ENCODE measurements at regions not wholly inside any gene's neighbourhood (a gene's known extent, or its start where the extent isn't known, plus 50 kb on each side); places are given as distances from the start of the nearest gene placed in this dataset.

DNA sequence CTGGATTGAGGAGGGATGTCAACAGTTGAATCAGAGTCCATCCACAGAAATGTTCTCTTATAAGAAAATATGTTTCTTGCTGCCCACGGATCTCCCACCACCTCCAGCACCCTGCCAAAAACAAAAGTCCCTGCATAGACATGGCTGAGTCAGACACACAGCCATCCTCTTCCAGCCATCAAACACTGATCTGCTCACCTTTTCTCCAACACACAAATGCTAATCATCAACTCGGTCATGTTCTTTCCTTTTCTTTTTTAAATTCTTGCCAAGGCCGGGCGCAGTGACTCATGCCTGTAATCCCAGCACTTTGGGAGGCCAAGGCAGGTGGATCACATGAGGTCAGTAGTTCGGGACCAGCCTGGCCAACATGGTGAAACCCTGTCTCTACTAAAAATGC, 110.7 kb upstream of the IL12A start:
- no peak overlapping the region for H3K4me3 ChIP-seq
- no peak for ATAC-seq
- H3K27me3 ChIP-seq (ENCODE audit: low read depth): no peaks in the 10 kb centered on the region
- peaks cover 32% of the 10 kb centered on the region for H3K4me1 ChIP-seq
- intact Hi-C loops (cut with DNase I): no loop called here
- no peaks in the 10 kb centered on the region for H3K36me3 ChIP-seq
- no peak overlapping the region for H3K27ac ChIP-seq
- H3K9me3 ChIP-seq: no peaks in the 10 kb centered on the region
- TF ChIP-seq CTCF (IDR thresholded peaks at IDR 0.05): no peak
- no peak for DNase-seq

DNA sequence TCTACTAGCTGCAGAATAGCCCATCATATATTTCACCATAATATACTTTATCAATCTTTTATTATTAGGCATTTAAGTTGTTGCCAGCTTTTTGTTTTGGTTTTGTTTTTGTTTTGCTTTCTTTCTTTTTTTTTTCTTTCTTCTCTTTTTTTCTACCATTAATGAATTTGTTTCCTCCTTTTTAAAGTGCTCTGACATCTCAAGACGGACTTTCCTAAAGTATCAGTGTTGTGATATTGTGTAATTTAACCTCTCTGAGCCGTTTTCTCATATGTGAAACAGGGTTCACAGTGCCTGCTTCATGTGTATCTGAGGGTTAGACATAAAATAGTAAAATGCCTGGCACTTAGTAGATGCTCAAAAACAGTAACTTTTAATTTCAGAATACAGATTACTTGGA, 109.5 kb upstream of the IL12A start:
- Histone ChIP-seq H3K27ac (no peak overlapping the region), H3K27me3 (ENCODE audit: low read depth) (no peaks in the 10 kb centered on the region), H3K4me3 (no peak overlapping the region), H3K36me3 (no peaks in the 10 kb centered on the region), H3K9me3 (no peaks in the 10 kb centered on the region), H3K4me1 (peaks cover 33% of the 10 kb centered on the region)
- DNase-seq (no peak), ATAC-seq (no peak)
- intact Hi-C loops (cut with DNase I): no loop called here
- no peak for TF ChIP-seq CTCF (IDR thresholded peaks at IDR 0.05)

- ATAC-seq: no peak
- no peak overlapping the region for H3K4me3 ChIP-seq
- TF ChIP-seq CTCF (IDR thresholded peaks at IDR 0.05): no peak
- H3K36me3 ChIP-seq: no peaks in the 10 kb centered on the region
- intact Hi-C loops (cut with DNase I): no loop called here
- no peak for DNase-seq
- H3K27me3 ChIP-seq (ENCODE audit: low read depth): no peaks in the 10 kb centered on the region
- no peak overlapping the region for H3K27ac ChIP-seq
- H3K9me3 ChIP-seq: no peaks in the 10 kb centered on the region
- H3K4me1 ChIP-seq: peaks cover 29% of the 10 kb centered on the region
Measured at GRCh38 chr3:159879598-159879997, 109.0 kb upstream of the IL12A start.

GRCh38 chr3:159881208-159881607, 107.4 kb upstream of the IL12A start:
- peaks cover 19% of the 10 kb centered on the region for H3K4me1 ChIP-seq
- TF ChIP-seq CTCF (IDR thresholded peaks at IDR 0.05): no peak
- no peak for DNase-seq
- intact Hi-C loops (cut with DNase I): no loop called here
- H3K9me3 ChIP-seq: no peaks in the 10 kb centered on the region
- no peak overlapping the region for H3K27ac ChIP-seq
- ATAC-seq: no peak
- no peaks in the 10 kb centered on the region for H3K36me3 ChIP-seq
- H3K4me3 ChIP-seq: no peak overlapping the region
- H3K27me3 ChIP-seq (ENCODE audit: low read depth): no peaks in the 10 kb centered on the region

DNA sequence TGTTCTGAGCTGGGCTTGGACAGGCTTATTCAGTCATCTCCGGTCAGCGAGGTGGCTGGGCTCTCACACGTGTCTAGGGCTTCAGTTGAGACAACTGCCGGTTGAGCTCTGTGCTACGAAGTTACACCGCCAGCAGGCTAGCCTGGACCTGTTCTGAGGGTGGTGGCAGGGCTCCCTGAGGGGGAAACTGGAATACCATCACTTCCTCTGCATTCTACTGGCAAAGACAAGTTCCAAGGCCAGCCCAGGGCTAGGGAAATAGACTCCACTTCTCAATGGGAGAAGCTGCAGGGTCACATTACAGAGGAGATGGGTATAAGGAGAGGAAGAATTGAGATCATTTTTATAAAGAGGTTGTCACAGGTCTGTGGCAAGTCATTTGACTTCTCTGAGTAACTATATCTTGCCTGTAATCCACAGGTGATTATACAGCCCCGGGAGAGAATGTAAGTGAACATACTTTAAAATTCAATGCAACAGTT, 106.8 kb upstream of the IL12A start:
- no peak for TF ChIP-seq CTCF (IDR thresholded peaks at IDR 0.05)
- no peaks in the 10 kb centered on the region for H3K9me3 ChIP-seq
- no peaks in the 10 kb centered on the region for H3K27me3 ChIP-seq (ENCODE audit: low read depth)
- DNase-seq: peak; percentile 51
- H3K27ac ChIP-seq: no peak overlapping the region
- H3K4me3 ChIP-seq: no peak overlapping the region
- H3K4me1 ChIP-seq: peaks cover 19% of the 10 kb centered on the region
- peak; percentile 21 to 36 for ATAC-seq
- H3K36me3 ChIP-seq: no peaks in the 10 kb centered on the region
- intact Hi-C loops (cut with DNase I): no loop called here

GRCh38 chr3:159882367-159882766, 106.3 kb upstream of the IL12A start:
- peak overlapping the region; percentile 54 for H3K27ac ChIP-seq
- no peak overlapping the region for H3K4me3 ChIP-seq
- TF ChIP-seq CTCF (IDR thresholded peaks at IDR 0.05): no peak
- DNase-seq (no peak), ATAC-seq (no peak)
- intact Hi-C loops (cut with DNase I): no loop called here
- peaks cover 19% of the 10 kb centered on the region for H3K4me1 ChIP-seq
- no peaks in the 10 kb centered on the region for H3K27me3 ChIP-seq (ENCODE audit: low read depth)
- no peaks in the 10 kb centered on the region for H3K36me3 ChIP-seq
- H3K9me3 ChIP-seq: no peaks in the 10 kb centered on the region
